KOPT-K1 (cell line): ENCODE measurements at regions not wholly inside any gene's neighbourhood (a gene's known extent, or its start where the extent isn't known, plus 50 kb on each side); places are given as distances from the start of the nearest gene placed in this dataset.
"Not testable (repeated sequence)": the region's sequence is repeated elsewhere in the genome, so short reads cannot be mapped to it uniquely, and the experiment has no call there.

ENCODE experiments used
- H3K27ac ChIP-seq: fragments of 200-600 bp; sonication (generic); 2 replicates; pipeline ENCODE4 v1.5.1; 2016; ENCODE audit warnings: antibody characterized with exemption, mild to moderate bottlenecking, low read depth, low read length; ENCODE audit not compliant: poor library complexity, severe bottlenecking
- H3K36me3 ChIP-seq: fragments of 200-600 bp; sonication (generic); 2 replicates; pipeline ENCODE4 v1.5.1; 2017; ENCODE audit warnings: antibody characterized with exemption, mild to moderate bottlenecking, low read length, moderate library complexity; ENCODE audit not compliant: insufficient read depth
- H3K9me3 ChIP-seq: fragments of 200-600 bp; sonication (generic); 2 replicates; pipeline ENCODE4 v1.5.1; 2017; ENCODE audit warnings: antibody characterized with exemption, low read length, mild to moderate bottlenecking; ENCODE audit not compliant: insufficient read depth, poor library complexity, severe bottlenecking

DNA sequence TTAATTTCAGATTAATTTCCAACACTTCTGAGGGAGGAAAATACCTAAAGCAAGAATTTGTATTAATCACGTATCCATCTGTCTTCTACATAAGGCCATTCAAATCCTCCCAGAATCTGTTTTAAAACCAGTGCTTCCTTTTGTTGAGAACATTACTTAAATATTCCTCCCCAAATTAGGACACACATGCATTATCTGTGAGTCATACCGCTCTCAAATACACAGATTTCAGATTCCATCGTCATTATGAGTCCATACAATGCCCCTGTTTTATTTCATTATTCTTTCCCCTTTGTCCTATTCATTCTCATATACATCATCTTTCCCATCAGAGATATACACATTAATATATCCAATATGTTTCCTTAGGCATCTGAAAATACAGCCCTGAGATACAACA, 57.3 kb upstream of the PRSS12 start:
- Histone ChIP-seq H3K36me3 (no peaks in the 10 kb centered on the region), H3K9me3 (no peaks in the 10 kb centered on the region), H3K27ac (no peak overlapping the region)

DNA sequence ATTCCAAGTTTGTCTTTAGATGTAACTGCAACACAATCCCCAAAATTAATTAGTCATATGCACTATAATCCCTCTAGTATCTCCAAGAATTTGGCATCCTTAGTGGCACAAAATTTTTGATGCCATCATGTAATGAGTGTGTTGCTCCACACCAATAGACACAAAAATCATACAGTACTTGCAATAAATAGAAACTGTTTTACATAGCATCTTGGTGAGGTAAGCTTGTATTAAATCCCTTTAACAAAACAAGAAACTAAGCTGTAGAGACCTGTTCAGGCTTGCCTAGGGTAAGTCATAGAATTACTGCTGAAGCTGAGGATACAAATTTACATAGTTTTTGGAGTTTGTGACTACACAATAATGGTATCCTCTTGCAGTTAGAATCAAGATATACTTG, 64.5 kb upstream of the PRSS12 start:
- H3K36me3 ChIP-seq, result no peaks in the 10 kb centered on the region
- H3K27ac ChIP-seq, result no peak overlapping the region
- H3K9me3 ChIP-seq, result no peaks in the 10 kb centered on the region

DNA sequence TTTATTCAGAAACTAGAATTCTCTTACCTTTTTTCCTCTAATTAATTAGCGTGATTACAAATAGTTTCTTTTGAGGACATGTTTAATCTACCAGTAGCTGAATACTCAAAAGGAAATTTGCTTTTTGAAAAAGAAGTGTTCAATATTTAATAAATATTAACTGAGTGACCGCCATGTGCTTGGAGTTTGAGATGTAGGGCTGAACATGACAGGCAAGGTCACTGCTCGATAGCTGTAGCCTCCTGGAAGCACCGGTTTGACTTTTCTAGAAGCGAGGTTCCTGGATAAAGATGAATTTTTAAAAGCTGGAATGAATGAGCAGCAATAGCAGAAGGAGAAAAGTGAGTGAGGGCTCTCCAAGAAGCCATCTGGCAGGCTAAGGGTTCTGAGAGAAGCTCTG, 65.0 kb upstream of the PRSS12 start:
- not testable (repeated sequence) for H3K36me3 ChIP-seq, H3K27ac ChIP-seq, H3K9me3 ChIP-seq

DNA sequence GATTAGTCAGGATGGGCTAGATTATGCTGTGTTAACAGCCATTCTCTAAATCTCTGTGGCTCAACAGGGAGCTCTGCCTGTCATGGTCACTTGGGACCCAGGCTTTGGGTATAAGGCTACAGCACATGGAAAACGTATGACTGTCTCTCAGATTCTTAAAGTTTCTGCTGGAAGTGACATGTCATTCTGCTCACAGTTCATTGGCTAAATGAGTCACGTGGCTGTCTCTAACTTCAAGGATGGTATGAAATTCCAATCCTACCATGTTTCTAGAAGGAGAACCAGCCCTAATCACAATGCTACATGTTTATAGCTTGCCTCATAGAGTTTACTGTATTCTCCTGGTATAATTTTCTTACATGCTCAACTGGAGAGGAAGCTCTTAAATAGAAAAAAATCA, 65.6 kb upstream of the PRSS12 start:
- H3K27ac ChIP-seq, H3K36me3 ChIP-seq, H3K9me3 ChIP-seq: not testable (repeated sequence)

DNA sequence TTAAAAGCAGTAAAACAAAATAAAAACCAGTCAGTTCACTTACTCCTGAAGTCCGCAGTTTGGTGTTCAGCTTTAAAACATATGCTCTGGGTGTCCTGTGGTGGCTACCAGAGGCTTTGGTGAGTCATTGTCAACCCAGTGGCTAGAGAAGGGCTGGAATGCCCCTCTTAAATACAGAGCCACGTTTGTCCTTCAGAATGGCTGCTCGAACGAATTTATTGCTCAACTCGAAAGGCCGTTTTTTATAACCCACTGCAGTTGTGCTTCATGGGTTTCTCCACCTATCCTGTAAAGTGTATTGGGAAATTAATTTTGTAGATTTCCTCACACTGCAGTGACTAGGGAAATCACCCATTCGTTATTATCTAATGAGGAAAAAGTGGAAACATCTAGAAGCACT, 66.8 kb upstream of the PRSS12 start:
- not testable (repeated sequence) for H3K27ac ChIP-seq, H3K36me3 ChIP-seq, H3K9me3 ChIP-seq

DNA sequence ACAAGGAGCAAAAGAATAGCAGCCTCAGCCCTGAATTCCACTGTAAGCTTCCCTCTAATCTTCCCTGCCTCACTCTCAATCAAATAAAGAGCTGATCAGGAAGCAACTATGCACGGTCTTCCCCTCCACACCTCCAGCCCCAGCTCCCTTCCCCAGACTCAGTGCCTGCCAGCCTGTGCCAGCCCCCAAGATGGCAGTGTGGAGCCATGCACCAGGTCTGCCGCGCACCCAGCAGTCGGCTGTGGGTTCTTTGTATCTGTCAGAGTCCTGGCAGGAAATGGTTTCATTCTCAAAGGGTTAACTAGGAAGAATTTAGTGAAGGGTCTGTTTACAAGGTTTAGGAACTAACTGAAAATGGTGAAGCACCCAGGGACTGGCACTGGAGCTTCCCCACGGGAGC, 71.3 kb upstream of the PRSS12 start:
- not testable (repeated sequence) for H3K27ac ChIP-seq, H3K9me3 ChIP-seq, H3K36me3 ChIP-seq

DNA sequence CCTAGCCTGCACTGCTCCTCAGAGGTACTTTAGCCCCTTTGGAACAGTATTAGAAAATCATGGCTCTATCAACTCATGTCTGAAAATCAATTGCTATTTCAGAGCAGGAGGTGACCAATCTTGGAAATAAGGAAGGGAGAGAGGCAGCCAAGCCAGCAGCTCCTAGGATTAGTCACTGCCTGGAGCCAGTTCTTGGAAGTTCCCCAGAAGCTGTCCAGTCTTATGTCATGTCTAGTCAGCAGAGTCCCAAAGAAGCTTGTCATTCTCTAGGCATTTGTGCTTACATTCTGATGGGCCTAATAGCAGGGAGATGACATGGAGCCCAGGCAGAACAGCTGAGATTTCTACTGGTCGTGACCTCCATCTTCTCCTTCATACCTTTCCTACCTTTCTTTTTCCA, 76.1 kb upstream of the PRSS12 start:
- not testable (repeated sequence) for H3K27ac ChIP-seq, H3K9me3 ChIP-seq, H3K36me3 ChIP-seq

DNA sequence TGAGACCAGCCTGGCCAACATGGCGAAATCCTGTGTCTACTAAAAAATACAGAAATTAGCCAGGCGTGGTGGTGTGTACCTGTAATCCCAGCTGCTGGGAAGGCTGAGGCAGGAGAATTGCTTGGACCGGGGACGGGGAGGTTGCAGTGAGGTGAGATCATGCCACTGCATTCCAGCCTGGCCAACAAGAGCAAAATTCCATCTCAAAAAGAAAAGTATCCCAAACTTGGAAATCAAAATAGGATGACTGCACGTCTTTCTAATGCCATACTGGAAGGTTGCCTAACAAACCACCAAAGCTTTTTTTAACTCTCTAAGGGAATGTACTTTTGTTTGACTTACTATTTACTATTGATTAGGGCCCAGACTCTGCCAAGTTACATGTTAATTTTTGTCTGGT, 79.6 kb upstream of the PRSS12 start:
- not testable (repeated sequence) for H3K9me3 ChIP-seq, H3K27ac ChIP-seq, H3K36me3 ChIP-seq

DNA sequence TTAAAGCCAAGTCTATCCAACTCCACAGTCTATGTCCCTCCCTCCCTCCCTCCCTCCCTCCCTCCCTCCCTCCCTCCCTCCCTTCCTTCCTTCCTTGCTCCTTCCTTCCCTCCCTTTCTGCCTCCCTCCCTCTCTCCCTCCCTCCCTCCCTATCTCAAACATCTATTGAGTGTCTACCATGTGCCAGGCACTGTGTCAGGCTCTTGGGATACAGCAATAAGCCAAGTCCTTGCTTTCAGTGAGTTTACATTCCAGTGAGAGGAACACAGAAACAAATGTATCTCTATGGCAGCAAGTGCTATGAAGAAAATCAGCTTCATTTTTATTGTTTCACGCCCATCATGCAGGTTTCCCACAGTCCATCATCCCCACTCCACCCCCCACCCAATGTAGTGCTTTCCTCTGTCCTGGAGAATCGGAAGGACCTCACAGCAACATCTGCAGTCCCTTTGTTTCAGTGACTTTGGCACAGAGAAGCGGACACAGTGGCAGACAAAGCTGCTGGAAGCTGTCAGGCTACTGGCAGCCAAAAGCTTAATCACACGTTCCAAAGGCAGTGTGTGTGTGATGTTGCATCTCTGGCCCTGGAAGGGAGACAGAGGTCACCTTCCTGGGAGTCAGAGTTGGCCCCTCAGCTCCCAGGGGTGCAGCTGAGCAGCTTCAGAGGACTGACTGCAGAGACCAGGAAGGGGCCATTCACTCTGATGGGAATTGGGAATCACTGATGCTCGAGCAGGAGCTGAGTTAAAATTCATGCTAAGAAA, 81.0 kb upstream of the PRSS12 start:
- not testable (repeated sequence) for H3K27ac ChIP-seq, H3K36me3 ChIP-seq, H3K9me3 ChIP-seq

DNA sequence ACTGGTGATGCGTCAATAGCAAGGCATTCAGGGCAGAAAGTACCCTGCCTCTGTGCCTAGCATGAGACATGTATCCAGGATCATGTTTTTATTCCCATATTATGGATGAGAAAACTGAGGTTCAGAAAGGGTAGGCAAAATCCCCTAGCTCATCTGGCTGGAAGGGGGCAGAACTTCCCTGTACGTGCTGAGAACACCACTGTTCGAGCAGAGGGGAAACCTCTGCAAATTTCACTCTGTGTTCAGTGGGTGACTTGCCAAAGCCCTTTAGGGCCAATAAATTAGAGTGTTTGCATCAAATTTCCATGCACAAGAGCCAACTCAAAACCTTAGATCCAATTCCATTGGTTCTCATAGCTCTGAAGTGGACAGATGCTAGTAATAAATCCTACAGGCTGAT, 82.6 kb upstream of the PRSS12 start:
- not testable (repeated sequence) for H3K9me3 ChIP-seq, H3K27ac ChIP-seq, H3K36me3 ChIP-seq

DNA sequence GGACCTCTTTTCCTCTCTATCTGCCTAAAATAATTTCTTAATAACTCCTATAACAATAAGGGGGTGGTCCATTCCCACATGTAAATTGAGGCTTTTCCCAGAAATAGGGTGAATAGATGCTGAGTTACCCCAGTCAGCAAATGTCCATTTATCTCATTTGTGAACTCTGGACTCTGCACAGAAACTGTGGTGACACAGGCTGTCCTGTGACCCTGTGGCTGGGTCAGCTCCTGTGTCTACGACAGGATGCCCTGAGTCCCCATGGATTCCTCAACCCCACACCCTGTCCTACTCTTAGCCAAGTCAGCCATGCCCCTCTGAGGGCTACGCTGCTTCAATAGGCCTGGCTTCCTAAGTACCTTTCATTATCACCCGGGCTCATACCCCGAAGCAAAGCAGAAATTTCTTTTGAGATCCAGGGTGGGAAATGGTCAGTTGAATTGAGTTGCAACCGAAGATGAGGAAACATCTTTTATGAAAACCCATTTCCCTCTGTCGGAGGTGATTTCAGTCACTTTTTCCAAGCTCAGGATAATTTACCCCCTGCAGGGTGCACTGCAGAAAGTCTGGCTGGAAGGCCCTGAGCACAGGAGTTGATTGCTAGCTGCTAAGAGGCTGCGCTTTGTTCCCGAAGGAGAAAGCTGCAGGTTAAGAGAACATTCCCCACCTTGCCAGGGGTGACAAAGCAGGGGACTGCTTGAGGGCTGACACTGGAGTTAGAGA, 89.5 kb upstream of the PRSS12 start:
- not testable (repeated sequence) for H3K9me3 ChIP-seq, H3K27ac ChIP-seq, H3K36me3 ChIP-seq

DNA sequence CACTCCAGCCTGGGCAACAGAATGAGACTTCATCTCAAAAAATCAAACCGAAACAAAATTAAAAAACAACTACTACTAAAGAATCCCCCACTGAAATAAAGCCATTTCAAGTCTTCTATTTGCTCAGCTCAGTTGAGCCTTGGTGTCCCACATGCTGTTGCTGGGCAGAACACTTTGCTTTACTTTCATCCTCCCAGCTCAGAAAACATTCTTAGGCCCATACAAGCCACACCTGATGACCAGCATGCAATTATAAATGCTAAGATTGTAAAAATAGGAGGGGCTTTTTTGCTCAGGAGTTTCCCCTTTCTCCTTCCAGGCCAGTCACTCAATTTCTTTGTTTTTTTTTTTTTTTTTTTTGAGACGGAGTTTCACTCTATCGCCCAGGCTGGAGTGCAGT, 94.6 kb upstream of the PRSS12 start:
- H3K36me3 ChIP-seq, H3K9me3 ChIP-seq, H3K27ac ChIP-seq: not testable (repeated sequence)

DNA sequence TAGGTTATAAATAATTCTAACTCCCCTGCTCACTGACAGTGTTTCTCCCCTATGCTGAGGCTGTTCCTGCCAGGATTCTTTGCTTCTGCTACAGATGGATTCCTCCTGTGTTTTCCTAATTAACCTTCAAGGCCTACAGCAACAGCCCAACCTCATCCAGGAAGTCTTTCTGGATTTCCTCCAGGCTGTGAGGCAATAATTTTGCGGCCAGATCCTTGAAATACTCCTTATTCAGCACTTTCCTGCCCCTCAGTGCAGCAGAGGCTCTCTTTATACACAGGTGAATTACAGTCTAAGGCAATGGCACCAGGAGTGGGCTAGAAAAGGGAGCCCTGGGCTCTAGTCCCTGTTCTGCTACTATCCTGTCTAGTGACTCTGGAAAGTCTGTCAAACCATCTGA, 102.1 kb upstream of the PRSS12 start:
- not testable (repeated sequence) for H3K27ac ChIP-seq, H3K9me3 ChIP-seq, H3K36me3 ChIP-seq

DNA sequence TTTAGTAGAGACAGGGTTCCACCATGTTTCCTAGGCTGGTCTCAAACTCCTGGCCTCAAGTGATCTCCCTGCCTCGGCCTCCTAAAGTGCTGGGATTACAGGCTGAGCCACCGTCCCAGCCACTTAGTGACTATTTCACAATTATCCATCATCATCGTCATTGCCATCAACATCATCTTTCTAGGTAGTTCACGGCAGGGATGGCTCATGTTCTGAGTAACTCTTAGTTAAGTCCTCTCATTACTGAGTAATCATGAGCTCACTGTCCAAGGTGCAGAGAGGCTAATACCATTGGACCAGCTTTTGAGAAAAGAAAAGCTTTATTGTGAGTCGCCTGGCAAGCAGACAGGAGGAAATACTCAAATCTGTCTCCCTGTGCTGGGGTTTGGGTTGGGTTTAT, 108.6 kb upstream of the PRSS12 start:
- not testable (repeated sequence) for H3K27ac ChIP-seq, H3K9me3 ChIP-seq, H3K36me3 ChIP-seq

DNA sequence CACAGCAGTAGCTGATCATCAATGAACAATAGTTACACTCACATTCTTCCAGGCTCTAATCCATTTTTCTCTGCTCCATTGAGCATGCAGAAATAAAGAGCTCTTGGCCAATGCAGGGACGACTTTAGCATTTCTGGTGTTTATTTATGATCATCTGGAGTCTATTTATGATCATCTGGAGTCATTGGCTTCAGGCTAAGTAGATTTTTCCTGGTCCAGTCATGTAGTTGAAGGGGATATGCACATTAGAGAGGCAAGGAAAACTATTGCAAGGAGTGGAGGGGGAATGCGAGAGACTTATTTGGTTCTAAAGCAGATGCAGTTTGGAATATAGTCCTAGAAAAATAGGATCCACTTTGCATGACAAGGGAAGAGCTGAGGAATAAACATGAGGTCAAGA, 113.0 kb upstream of the PRSS12 start:
- H3K9me3 ChIP-seq, H3K36me3 ChIP-seq, H3K27ac ChIP-seq: not testable (repeated sequence)

DNA sequence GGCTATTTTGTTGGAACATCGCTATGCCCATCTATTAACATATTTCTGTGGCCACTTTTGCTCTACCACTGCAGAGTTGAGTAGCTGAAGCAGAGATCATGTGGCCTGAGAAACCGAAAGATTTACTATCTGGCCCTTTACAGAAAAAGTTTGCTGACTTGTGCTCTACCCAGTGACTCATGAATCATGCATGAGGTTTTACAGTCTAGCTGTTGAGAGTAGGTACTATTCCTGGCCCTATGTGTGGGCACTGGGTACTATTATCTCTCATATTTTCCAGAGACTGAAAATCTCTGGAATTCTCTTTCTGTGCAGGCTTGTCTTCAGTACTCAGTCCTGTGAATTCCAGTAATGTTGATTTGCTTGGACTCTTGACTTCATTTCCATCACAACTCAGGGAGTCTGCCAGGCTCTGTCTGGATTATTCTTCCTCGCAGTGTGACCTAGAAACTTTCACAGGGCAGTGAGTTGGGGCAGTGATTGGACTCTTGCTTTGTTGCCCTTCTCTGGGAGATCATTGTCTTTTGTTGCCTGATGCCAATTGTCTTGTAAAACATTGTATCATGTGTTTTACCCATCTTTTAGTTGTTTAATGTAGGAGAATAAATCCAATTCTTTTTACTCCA, 121.3 kb upstream of the PRSS12 start:
- H3K9me3 ChIP-seq, H3K27ac ChIP-seq, H3K36me3 ChIP-seq: not testable (repeated sequence)
